Kidney (tissue), 13 donors: ENCODE measurements at regions not wholly inside any gene's neighbourhood (a gene's known extent, or its start where the extent isn't known, plus 50 kb on each side); places are given as distances from the start of the nearest gene placed in this dataset.
A peak's percentile ranks its signal among the peaks of the same experiment; 100 is the strongest.

Experiments used
- DNase-seq, 5 donors: peaks; one replicate each; pipeline ENCODE4 v3.0.0-alpha.2; 2013 to 2020
- FAIRE-seq: peaks from 2 replicates; lab custom pipeline; 2012; peaks lifted over from hg19 to GRCh38; lab: Jason Lieb, UNC
- H3K27ac ChIP-seq, 2 donors: one replicate each; pipeline ENCODE4 v1.7.0; 2013; ENCODE audit warnings: low read depth in 2 of 2, low read length in 2 of 2, inconsistent platforms in 1 of 2
- H3K27me3 ChIP-seq: one replicate; pipeline ENCODE4 v1.7.1; 2013; ENCODE audit warnings: low read length, inconsistent platforms; ENCODE audit not compliant: control insufficient read depth, insufficient read depth
- H3K36me3 ChIP-seq, 3 donors: one replicate each; pipeline versions ENCODE4 v1.7.0 to v1.7.1; 2013; ENCODE audit warnings: low read length in 3 of 3, control low read depth in 1 of 3, inconsistent platforms in 1 of 3; ENCODE audit not compliant: insufficient read depth in 3 of 3, control insufficient read depth in 2 of 3
- H3K4me1 ChIP-seq, 3 donors: one replicate each; pipeline versions ENCODE4 v1.7.0 to v1.7.1; 2013; ENCODE audit warnings: low read length in 3 of 3, inconsistent platforms in 1 of 3, low read depth in 1 of 3; ENCODE audit not compliant: control insufficient read depth in 2 of 3, insufficient read depth in 2 of 3
- H3K4me3 ChIP-seq, 3 donors: one replicate each; pipeline versions ENCODE4 v1.7.0 to v1.8.1; 2013; ENCODE audit warnings: low read length in 3 of 3, control low read depth in 1 of 3, inconsistent platforms in 1 of 3
- H3K9ac ChIP-seq, 3 donors: one replicate each; pipeline versions ENCODE4 v1.7.0 to v1.7.1; 2013; ENCODE audit warnings: low read length in 3 of 3, control low read depth in 1 of 3, inconsistent platforms in 1 of 3
- H3K9me3 ChIP-seq, 3 donors: one replicate each; pipeline versions ENCODE4 v1.7.0 to v1.7.1; 2013; ENCODE audit warnings: low read length in 3 of 3, control low read depth in 1 of 3, inconsistent platforms in 1 of 3; ENCODE audit not compliant: control insufficient read depth in 2 of 3, insufficient read depth in 1 of 3
- intact Hi-C: fragments of 100-400 bp; cut with DNase I; formaldehyde crosslinking; loops from one replicate; pipeline ENCODE4 v1.11.1; 2022
- TF ChIP-seq, protein P1 (sequence below): IDR thresholded peaks from 3 replicates; pipeline ENCODE4 v1.5.1; 2012; ENCODE audit warnings: mild to moderate bottlenecking, moderate library complexity, borderline replicate concordance; ENCODE audit not compliant: insufficient read depth; ENCODE audit errors: extremely low read depth
- donor health status: control.
- donor health status: control.
- donor health status: control.
- donor health status: control.
- donor health status: control.
- donor health status: DM: yes; HTN: yes; CAD: no.
- donor health status: Normal renal cell carcinoma (clear cell type).

DNA sequence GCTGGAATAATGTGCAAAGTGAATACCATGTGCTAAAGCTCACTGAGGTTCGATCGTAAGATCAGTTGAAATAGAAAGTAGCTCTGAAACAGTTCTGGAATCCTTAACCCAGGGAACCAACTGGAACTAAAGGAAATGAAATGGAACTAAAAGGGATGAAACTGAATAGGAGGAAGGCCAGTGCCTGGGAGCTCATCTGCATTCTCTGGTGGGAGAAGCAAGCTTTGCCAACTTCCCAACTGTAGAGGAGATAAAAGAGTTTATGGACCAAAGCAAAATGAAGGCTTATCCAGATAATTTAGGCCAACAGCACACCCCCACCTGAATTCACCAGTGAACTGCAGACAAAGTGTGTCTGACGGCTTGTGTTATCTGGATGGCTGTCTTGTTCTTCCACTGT lies 188.6 kb upstream of the HABP2 start:
- FAIRE-seq (no peak), DNase-seq (no peak)
- Histone ChIP-seq H3K36me3 (no peaks in the 10 kb centered on the region), H3K4me1 (no peaks in the 10 kb centered on the region), H3K27me3 (no peaks in the 10 kb centered on the region), H3K27ac (no peak overlapping the region), H3K4me3 (no peak overlapping the region), H3K9me3 (no peaks in the 10 kb centered on the region), H3K9ac (no peak overlapping the region)
- TF ChIP-seq, protein P1, sequence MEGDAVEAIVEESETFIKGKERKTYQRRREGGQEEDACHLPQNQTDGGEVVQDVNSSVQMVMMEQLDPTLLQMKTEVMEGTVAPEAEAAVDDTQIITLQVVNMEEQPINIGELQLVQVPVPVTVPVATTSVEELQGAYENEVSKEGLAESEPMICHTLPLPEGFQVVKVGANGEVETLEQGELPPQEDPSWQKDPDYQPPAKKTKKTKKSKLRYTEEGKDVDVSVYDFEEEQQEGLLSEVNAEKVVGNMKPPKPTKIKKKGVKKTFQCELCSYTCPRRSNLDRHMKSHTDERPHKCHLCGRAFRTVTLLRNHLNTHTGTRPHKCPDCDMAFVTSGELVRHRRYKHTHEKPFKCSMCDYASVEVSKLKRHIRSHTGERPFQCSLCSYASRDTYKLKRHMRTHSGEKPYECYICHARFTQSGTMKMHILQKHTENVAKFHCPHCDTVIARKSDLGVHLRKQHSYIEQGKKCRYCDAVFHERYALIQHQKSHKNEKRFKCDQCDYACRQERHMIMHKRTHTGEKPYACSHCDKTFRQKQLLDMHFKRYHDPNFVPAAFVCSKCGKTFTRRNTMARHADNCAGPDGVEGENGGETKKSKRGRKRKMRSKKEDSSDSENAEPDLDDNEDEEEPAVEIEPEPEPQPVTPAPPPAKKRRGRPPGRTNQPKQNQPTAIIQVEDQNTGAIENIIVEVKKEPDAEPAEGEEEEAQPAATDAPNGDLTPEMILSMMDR, result no peak
- intact Hi-C loops, result no loop called here

DNA sequence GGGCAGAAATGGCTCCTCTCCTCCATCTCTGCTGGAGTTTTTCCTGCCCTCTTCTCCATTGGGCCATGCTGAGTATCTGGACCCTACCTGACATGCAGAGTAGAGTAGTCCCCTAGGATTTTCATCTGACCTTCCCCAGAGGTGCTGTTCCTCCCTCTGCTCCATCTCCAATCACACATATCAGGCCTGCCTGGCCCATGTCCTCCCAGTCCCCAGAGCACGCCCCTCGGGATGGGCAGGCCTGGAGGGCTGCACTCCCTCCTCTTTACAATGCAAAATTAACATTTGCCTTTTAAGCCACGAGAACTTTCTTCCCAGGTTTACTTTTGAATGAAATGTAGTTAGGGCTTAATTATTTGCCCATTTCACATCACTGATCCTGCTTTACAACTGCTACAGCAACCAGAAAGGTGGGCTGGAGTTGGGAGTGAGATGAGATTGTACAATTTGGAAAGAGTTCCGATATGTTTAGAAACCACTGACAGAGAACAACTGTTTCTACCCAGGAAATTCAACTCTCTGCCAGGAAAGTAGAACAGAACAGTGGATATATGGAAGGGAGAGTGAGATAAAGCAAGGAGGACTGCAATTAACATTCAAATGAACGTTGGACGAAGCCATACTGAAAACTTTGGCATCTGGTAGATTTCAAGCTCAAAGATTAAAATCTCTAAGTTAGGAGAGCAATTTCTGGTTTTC lies 184.0 kb upstream of the HABP2 start:
- Histone ChIP-seq H3K27ac (no peak overlapping the region), H3K9ac (no peak overlapping the region), H3K9me3 (no peaks in the 10 kb centered on the region), H3K36me3 (no peaks in the 10 kb centered on the region), H3K4me3 (peak overlapping the region in 1 of 3 donors; percentile 3), H3K4me1 (no peaks in the 10 kb centered on the region), H3K27me3 (no peaks in the 10 kb centered on the region)
- intact Hi-C loops, result no loop called here
- TF ChIP-seq, protein P1, result no peak
- DNase-seq (no peak), FAIRE-seq (no peak)

DNA sequence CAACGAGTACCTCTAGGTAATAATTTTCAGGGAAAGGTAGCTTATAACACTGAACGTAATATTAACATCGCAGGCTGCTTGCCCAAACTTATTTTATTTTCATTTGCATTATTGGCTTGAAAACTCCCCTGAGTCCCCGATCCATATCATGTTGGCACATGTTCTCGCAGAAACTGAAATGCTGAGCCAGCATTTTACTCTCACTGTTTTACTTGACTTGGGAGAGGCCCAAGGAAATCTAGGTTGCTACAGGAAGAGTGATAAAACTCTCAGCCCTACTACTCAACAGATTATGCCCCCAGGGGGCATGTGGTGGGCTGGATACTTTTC lies 183.5 kb upstream of the HABP2 start:
- DNase-seq (peak in 2 of 5 donors; percentile 32 to 40), FAIRE-seq (no peak)
- H3K27me3 ChIP-seq, result no peaks in the 10 kb centered on the region

More for the DNA sequence above, 183.5 kb upstream of the HABP2 start:
- Histone ChIP-seq H3K9me3 (no peaks in the 10 kb centered on the region), H3K9ac (no peak overlapping the region), H3K4me1 (no peaks in the 10 kb centered on the region), H3K36me3 (no peaks in the 10 kb centered on the region), H3K27ac (no peak overlapping the region), H3K4me3 (peak overlapping the region in 1 of 3 donors; percentile 3)
- intact Hi-C loops, result no loop called here
- TF ChIP-seq, protein P1, result no peak
